Calu3 (cell line): ENCODE measurements at regions not wholly inside any gene's neighbourhood (a gene's known extent, or its start where the extent isn't known, plus 50 kb on each side); places are given as distances from the start of the nearest gene placed in this dataset.

Source experiments
- BruUV-seq: library from RNA; stranded (reverse); fragments of 400-500 nt; replicated peaks from 2 replicates; lab custom pipeline; 2021; lab: Mats Ljungman, UMichigan
- CTCF ChIA-PET: fragments of 300-600 bp; sonication (Branson Sonifier 250); formaldehyde crosslinking; loops from one replicate; lab custom pipeline; 2022; ENCODE audit warnings: antibody characterized with exemption; lab: Charles Lee
- DNase-seq: peaks from one replicate; pipeline ENCODE4 v3.0.0; 2022
- H3K27ac Mint-ChIP-seq: one replicate; pipeline ENCODE4 v1.8.0; 2022; ENCODE audit warnings: mixed read lengths; ENCODE audit not compliant: unreplicated experiment
- H3K27me3 Mint-ChIP-seq: one replicate; pipeline ENCODE4 v1.8.0; 2022; ENCODE audit warnings: mixed read lengths; ENCODE audit not compliant: unreplicated experiment
- H3K36me3 Mint-ChIP-seq: one replicate; pipeline ENCODE4 v1.8.0; 2022; ENCODE audit warnings: mild to moderate bottlenecking, moderate library complexity, mixed read lengths; ENCODE audit not compliant: insufficient read depth, unreplicated experiment
- H3K4me1 Mint-ChIP-seq: one replicate; pipeline ENCODE4 v1.8.0; 2022; ENCODE audit warnings: mild to moderate bottlenecking, low read depth, mixed read lengths; ENCODE audit not compliant: unreplicated experiment
- H3K4me3 Mint-ChIP-seq: one replicate; pipeline ENCODE4 v1.8.0; 2022; ENCODE audit warnings: mild to moderate bottlenecking, low read depth, moderate library complexity, mixed read lengths; ENCODE audit not compliant: unreplicated experiment
- H3K9me3 Mint-ChIP-seq: one replicate; pipeline ENCODE4 v1.8.0; 2022; ENCODE audit warnings: low read depth, mixed read lengths; ENCODE audit not compliant: unreplicated experiment
- CTCF ChIP-seq: fragments of 200-600 bp; IDR thresholded peaks from one replicate; pipeline ENCODE4 v1.8.0; 2022; ENCODE audit warnings: antibody characterized with exemption; ENCODE audit not compliant: unreplicated experiment
- intact Hi-C: fragments of 100-400 bp; cut with micrococcal nuclease; formaldehyde crosslinking; loops from one replicate; pipeline ENCODE4 v1.10.0; 2022; ENCODE audit not compliant: unreplicated experiment

GRCh38 chr15:39061952-39062464 is 497.4 kb upstream of the RASGRP1 start:
- no peak overlapping the region for H3K4me3 Mint-ChIP-seq
- CTCF ChIA-PET = no interaction called here
- no TSS peak for BruUV-seq
- DNase-seq = no peak
- no peaks in the 10 kb centered on the region for H3K9me3 Mint-ChIP-seq
- H3K4me1 Mint-ChIP-seq = no peaks in the 10 kb centered on the region
- intact Hi-C loops = no loop called here
- H3K27me3 Mint-ChIP-seq = no peaks in the 10 kb centered on the region
- TF ChIP-seq CTCF = no peak
- H3K27ac Mint-ChIP-seq = no peak overlapping the region
- H3K36me3 Mint-ChIP-seq = no peaks in the 10 kb centered on the region

DNA sequence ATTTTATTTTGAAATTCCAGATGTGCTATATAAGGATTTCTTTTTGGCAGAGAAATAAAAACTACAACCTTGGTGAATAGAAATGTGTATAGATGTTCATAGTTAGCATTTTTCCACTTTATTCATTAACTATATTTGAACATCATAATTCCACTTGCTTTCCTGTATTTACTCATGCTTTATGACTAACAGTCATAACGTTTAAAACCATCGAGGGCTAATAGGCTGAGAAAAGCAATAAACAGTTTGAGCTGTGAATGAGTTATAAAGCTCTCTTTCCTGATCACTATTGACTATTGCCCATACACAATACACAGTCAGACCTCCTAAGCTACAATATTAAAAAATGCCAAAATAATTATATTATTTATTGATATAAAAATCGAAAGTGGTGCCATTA is 502.1 kb upstream of the RASGRP1 start:
- no TSS peak for BruUV-seq
- no peak overlapping the region for H3K27ac Mint-ChIP-seq
- no peaks in the 10 kb centered on the region for H3K4me1 Mint-ChIP-seq
- H3K27me3 Mint-ChIP-seq = no peaks in the 10 kb centered on the region
- no peak for TF ChIP-seq CTCF
- H3K36me3 Mint-ChIP-seq = no peaks in the 10 kb centered on the region
- no peak overlapping the region for H3K4me3 Mint-ChIP-seq
- intact Hi-C loops = no loop called here
- no peaks in the 10 kb centered on the region for H3K9me3 Mint-ChIP-seq
- CTCF ChIA-PET = no interaction called here
- no peak for DNase-seq

DNA sequence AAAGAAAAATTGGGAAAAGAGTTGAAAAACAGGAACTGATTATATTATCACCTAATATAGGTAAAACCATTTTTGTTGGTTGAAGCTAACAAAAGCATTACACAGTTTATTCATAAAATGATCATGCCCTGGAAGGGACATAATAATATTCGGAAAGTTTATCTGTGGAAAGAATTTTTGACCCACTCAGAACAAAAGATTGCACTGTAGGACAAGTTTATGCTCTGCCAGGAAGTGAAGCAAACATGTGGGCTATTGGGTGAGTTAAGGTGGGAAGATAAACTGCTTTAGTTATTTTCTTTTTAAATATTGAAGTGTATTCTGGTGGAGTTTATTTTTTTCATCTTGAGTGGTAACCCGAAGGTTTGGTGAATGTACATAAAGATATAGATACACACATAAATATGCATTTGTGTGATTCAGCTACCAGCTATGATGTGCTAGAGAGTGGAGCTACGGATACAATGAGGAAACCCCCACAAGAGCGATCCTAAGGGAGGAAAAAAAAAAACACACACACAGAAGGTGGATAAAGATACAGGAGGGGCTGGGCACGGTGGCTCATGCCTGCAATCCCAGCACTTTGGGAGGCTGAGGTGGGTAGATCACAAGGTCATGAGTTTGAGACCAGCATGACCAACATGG is 506.4 kb upstream of the THBS1 start:
- intact Hi-C loops = no loop called here
- Mint-ChIP-seq H3K36me3 (no peaks in the 10 kb centered on the region), H3K27me3 (no peaks in the 10 kb centered on the region), H3K4me1 (no peaks in the 10 kb centered on the region), H3K9me3 (no peaks in the 10 kb centered on the region), H3K27ac (no peak overlapping the region), H3K4me3 (no peak overlapping the region)
- CTCF ChIA-PET = no interaction called here
- no peak for DNase-seq
- TF ChIP-seq CTCF = no peak
- BruUV-seq = no TSS peak

DNA sequence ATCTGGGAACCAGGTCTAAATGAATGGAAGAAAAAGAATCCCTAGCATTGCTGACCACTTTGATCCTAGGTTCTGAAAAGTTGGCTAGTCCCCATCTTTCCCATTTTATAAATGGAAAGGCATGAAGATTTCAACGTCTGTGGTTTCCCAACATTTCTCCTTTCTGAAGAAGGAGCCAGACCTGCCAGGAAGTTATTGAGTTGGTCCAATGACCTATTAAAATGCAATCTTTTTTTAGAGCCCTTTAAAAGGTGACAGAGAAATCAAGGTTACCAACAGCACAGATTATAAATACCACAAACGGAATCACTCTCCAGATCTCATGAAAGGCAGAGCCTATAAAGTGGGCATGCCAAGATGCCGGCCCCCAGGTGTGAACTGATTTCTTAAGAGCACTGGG is 505.6 kb upstream of the THBS1 start:
- no peak for TF ChIP-seq CTCF
- intact Hi-C loops = no loop called here
- Mint-ChIP-seq H3K4me3 (no peak overlapping the region), H3K27ac (no peak overlapping the region), H3K9me3 (no peaks in the 10 kb centered on the region), H3K36me3 (no peaks in the 10 kb centered on the region), H3K27me3 (no peaks in the 10 kb centered on the region), H3K4me1 (no peaks in the 10 kb centered on the region)
- CTCF ChIA-PET = no interaction called here
- no TSS peak for BruUV-seq
- DNase-seq = no peak
